ENCODE measurements at regions not wholly inside any gene's neighbourhood (a gene's known extent, or its start where the extent isn't known, plus 50 kb on each side); places are given as distances from the start of the nearest gene placed in this dataset.
"Not testable (repeated sequence)": the region's sequence is repeated elsewhere in the genome, so short reads cannot be mapped to it uniquely, and the experiment has no call there.

GRCh38 chr1:273772-274171, 177.7 kb downstream of the OR4F29 start:
- H3K4me2 ChIP-seq (replicated peaks; ENCODE audit: extremely low read depth, low read length, poor library complexity, severe bottlenecking); H3K9me3 Mint-ChIP-seq; H3K4me1 Mint-ChIP-seq; DNase-seq; H3K36me3 ChIP-seq (replicated peaks in 1 of 2; ENCODE audit: control insufficient read depth in 1 of 2, insufficient read depth in 2 of 2, low read length in 2 of 2); H3K27me3 ChIP-seq (ENCODE audit: control insufficient read depth in 2 of 2, insufficient read depth in 2 of 2, low read length in 2 of 2); H3K36me3 Mint-ChIP-seq; H3K9me3 ChIP-seq (replicated peaks in 1 of 2; ENCODE audit: control insufficient read depth in 1 of 2, insufficient read depth in 1 of 2, low read length in 2 of 2); H3K27me3 Mint-ChIP-seq (ENCODE audit: low read depth in 3 of 3); H3K4me1 ChIP-seq (ENCODE audit: control insufficient read depth in 1 of 2, insufficient read depth in 2 of 2, low read length in 2 of 2); H3K4me3 Mint-ChIP-seq; H4K20me1 ChIP-seq (ENCODE audit: insufficient read depth, low read length); intact Hi-C loops (cut with micrococcal nuclease); H2AFZ ChIP-seq (ENCODE audit: insufficient read depth, low read depth, low read length, poor library complexity, severe bottlenecking): not testable (repeated sequence)
- WGBS (ENCODE audit: insufficient coverage): 9% methylated on average over 1 of the region's 2 CpGs
- H3K9ac ChIP-seq (ENCODE audit: insufficient read depth, low read length, poor library complexity, severe bottlenecking): peak overlapping the region; percentile 27
- H3K27ac ChIP-seq (ENCODE audit: low read depth in 1 of 2, low read length in 2 of 2): peak overlapping the region; percentile 46 to 80
- H3K4me3 ChIP-seq (replicated peaks in 1 of 3; ENCODE audit: low read depth in 2 of 3, low read length in 3 of 3): peak overlapping the region; percentile 43 to 66 (median 47)
- peak overlapping the region in 4 of 7 donors; percentile 41 to 79 (median 46) for H3K27ac Mint-ChIP-seq
- H3K79me2 ChIP-seq (ENCODE audit: insufficient read depth, low read length): peaks cover 10% of the 10 kb centered on the region

- H2AFZ ChIP-seq (ENCODE audit: insufficient read depth, low read depth, low read length, poor library complexity, severe bottlenecking); H3K9ac ChIP-seq (ENCODE audit: insufficient read depth, low read length, poor library complexity, severe bottlenecking); H3K27me3 Mint-ChIP-seq (ENCODE audit: low read depth in 3 of 3); H3K4me1 Mint-ChIP-seq; H3K79me2 ChIP-seq (ENCODE audit: insufficient read depth, low read length); H3K4me2 ChIP-seq (replicated peaks; ENCODE audit: extremely low read depth, low read length, poor library complexity, severe bottlenecking); H3K27ac ChIP-seq (ENCODE audit: low read depth in 1 of 2, low read length in 2 of 2); H3K36me3 Mint-ChIP-seq; H3K9me3 ChIP-seq (replicated peaks in 1 of 2; ENCODE audit: control insufficient read depth in 1 of 2, insufficient read depth in 1 of 2, low read length in 2 of 2); H3K27me3 ChIP-seq (ENCODE audit: control insufficient read depth in 2 of 2, insufficient read depth in 2 of 2, low read length in 2 of 2); H3K4me3 ChIP-seq (replicated peaks in 1 of 3; ENCODE audit: low read depth in 2 of 3, low read length in 3 of 3); H3K4me3 Mint-ChIP-seq; H4K20me1 ChIP-seq (ENCODE audit: insufficient read depth, low read length); H3K9me3 Mint-ChIP-seq; intact Hi-C loops (cut with micrococcal nuclease); H3K36me3 ChIP-seq (replicated peaks in 1 of 2; ENCODE audit: control insufficient read depth in 1 of 2, insufficient read depth in 2 of 2, low read length in 2 of 2); H3K4me1 ChIP-seq (ENCODE audit: control insufficient read depth in 1 of 2, insufficient read depth in 2 of 2, low read length in 2 of 2): not testable (repeated sequence)
- peak; percentile 51 to 70 (median 58) for DNase-seq
- WGBS (ENCODE audit: insufficient coverage): 7% methylated on average over 5 of the region's 5 CpGs
- peak; percentile 53 for TF ChIP-seq CTCF (IDR thresholded peaks at IDR 0.05)
- H3K27ac Mint-ChIP-seq: peak overlapping the region in 1 of 7 donors; percentile 45
Observed at GRCh38 chr1:267815-268214, 183.7 kb downstream of the OR4F29 start.
